IMR-90 (cell line): ENCODE measurements at regions not wholly inside any gene's neighbourhood (a gene's known extent, or its start where the extent isn't known, plus 50 kb on each side); places are given as distances from the start of the nearest gene placed in this dataset.

Source experiments
- ATAC-seq: fragments of 200-7000 bp; cut with Tn5 transposase; 2 replicates; pipeline ENCODE4 v1.9.1; 2020; ENCODE audit warnings: low read depth, mild to moderate bottlenecking, moderate library complexity
- BruUV-seq: library from RNA; stranded (reverse); fragments of 400-500 nt; replicated peaks from 2 replicates; lab custom pipeline; 2021; lab: Mats Ljungman, UMichigan
- CTCF ChIA-PET: fragments of 300-600 bp; formaldehyde crosslinking; extraction: SDS; loops from one replicate; lab custom pipeline; 2021; ENCODE audit warnings: antibody characterized with exemption; lab: Yijun Ruan, JAX
- POLR2A ChIA-PET: fragments of 300-600 bp; sonication (Branson Sonifier 250); formaldehyde crosslinking; loops from one replicate; lab custom pipeline; 2022; ENCODE audit warnings: antibody characterized with exemption; ENCODE audit not compliant: unreplicated experiment; lab: Charles Lee
- DNase-seq: peaks from one replicate; pipeline ENCODE4 v3.0.0; 2013
- H2AFZ ChIP-seq: replicated peaks from 2 replicates; pipeline ENCODE3; 2013; ENCODE audit warnings: low read length, mild to moderate bottlenecking; ENCODE audit not compliant: poor library complexity
- H2AK5ac ChIP-seq: 2 replicates; pipeline ENCODE4 v1.6.1; 2013; ENCODE audit warnings: low read depth, low read length, inconsistent platforms
- H2AK9ac ChIP-seq: replicated peaks from 2 replicates; pipeline ENCODE3; 2013; ENCODE audit warnings: mild to moderate bottlenecking, low read depth, low read length, moderate library complexity; ENCODE audit not compliant: poor library complexity
- H2BK120ac ChIP-seq: 2 replicates; pipeline ENCODE4 v1.6.1; 2013; ENCODE audit warnings: low read depth, low read length, inconsistent platforms
- H2BK15ac ChIP-seq: 3 replicates; pipeline ENCODE4 v1.6.1; 2013; ENCODE audit warnings: low read depth, low read length, inconsistent platforms
- H2BK20ac ChIP-seq: 2 replicates; pipeline ENCODE4 v1.6.1; 2013; ENCODE audit warnings: low read depth, mild to moderate bottlenecking, inconsistent platforms, low read length, moderate library complexity
- H2BK5ac ChIP-seq: 2 replicates; pipeline ENCODE4 v1.6.1; 2013; ENCODE audit warnings: mild to moderate bottlenecking, low read depth, low read length, inconsistent platforms; ENCODE audit not compliant: poor library complexity, severe bottlenecking
- H3K14ac ChIP-seq: replicated peaks from 2 replicates; pipeline ENCODE4 v1.6.1; 2013; ENCODE audit warnings: low read depth, low read length, inconsistent platforms
- H3K18ac ChIP-seq: 2 replicates; pipeline ENCODE4 v1.6.1; 2013; ENCODE audit warnings: low read depth, low read length, control low read depth
- H3K23ac ChIP-seq: 2 replicates; pipeline ENCODE4 v1.6.1; 2013; ENCODE audit warnings: low read depth, low read length, inconsistent platforms
- H3K27ac ChIP-seq: 2 replicates; pipeline ENCODE4 v1.5.1; 2013; ENCODE audit warnings: mild to moderate bottlenecking, control low read depth, low read length; ENCODE audit not compliant: insufficient read depth
- H3K27me3 ChIP-seq: 2 replicates; pipeline ENCODE4 v1.6.1; 2013; ENCODE audit warnings: low read length; ENCODE audit not compliant: control insufficient read depth, insufficient read depth
- H3K36me3 ChIP-seq: 2 replicates; pipeline ENCODE4 v1.6.1; 2013; ENCODE audit warnings: low read length, mixed read lengths; ENCODE audit not compliant: control insufficient read depth, insufficient read depth
- H3K4ac ChIP-seq: 2 replicates; pipeline ENCODE4 v1.6.1; 2013; ENCODE audit warnings: low read depth, low read length, inconsistent platforms
- H3K4me1 ChIP-seq: 2 replicates; pipeline ENCODE4 v1.6.1; 2013; ENCODE audit warnings: low read length, mixed read lengths; ENCODE audit not compliant: control insufficient read depth, insufficient read depth
- H3K4me2 ChIP-seq: 2 replicates; pipeline ENCODE4 v1.6.1; 2013; ENCODE audit warnings: low read depth, mild to moderate bottlenecking, control low read depth, low read length, moderate library complexity
- H3K4me3 ChIP-seq: 2 replicates; pipeline ENCODE4 v1.5.1; 2013; ENCODE audit warnings: low read depth, mild to moderate bottlenecking, control low read depth, low read length, moderate library complexity; ENCODE audit not compliant: insufficient read depth
- H3K56ac ChIP-seq: 2 replicates; pipeline ENCODE4 v1.6.1; 2013; ENCODE audit warnings: low read length, inconsistent platforms; ENCODE audit not compliant: insufficient read depth; ENCODE audit errors: extremely low read depth
- H3K79me1 ChIP-seq, 2 experiments: 2 replicates each; pipeline ENCODE4 v1.6.1; 2013; ENCODE audit warnings: low read length in 2 of 2, inconsistent platforms in 1 of 2, low read depth in 1 of 2
- H3K9ac ChIP-seq: 2 replicates; pipeline ENCODE4 v1.6.1; 2013; ENCODE audit warnings: low read depth, low read length, control low read depth
- H3K9me1 ChIP-seq: 2 replicates; pipeline ENCODE4 v1.6.1; 2013; ENCODE audit warnings: low read length, inconsistent platforms; ENCODE audit not compliant: insufficient read depth
- H3K9me3 ChIP-seq: 2 replicates; pipeline ENCODE4 v1.6.1; 2013; ENCODE audit warnings: low read length; ENCODE audit not compliant: control insufficient read depth, insufficient read depth
- H4K20me1 ChIP-seq: 2 replicates; pipeline ENCODE4 v1.6.1; 2013; ENCODE audit warnings: low read length, inconsistent platforms; ENCODE audit not compliant: insufficient read depth
- H4K5ac ChIP-seq: 2 replicates; pipeline ENCODE4 v1.6.1; 2013; ENCODE audit warnings: mild to moderate bottlenecking, low read depth, low read length, control low read depth
- H4K8ac ChIP-seq, 2 experiments: 2 replicates each; pipeline ENCODE4 v1.6.1; 2013; ENCODE audit warnings: low read depth in 2 of 2, low read length in 2 of 2, control low read depth in 1 of 2, inconsistent platforms in 1 of 2
- H4K91ac ChIP-seq: 2 replicates; pipeline ENCODE4 v1.6.1; 2013; ENCODE audit warnings: low read depth, low read length, inconsistent platforms; ENCODE audit not compliant: insufficient read depth
- BHLHE40 ChIP-seq: fragments of 150-350 bp; IDR thresholded peaks from 2 replicates; pipeline ENCODE4 v1.6.1; 2016; ENCODE audit warnings: mild to moderate bottlenecking, low read depth, low read length
- MAZ ChIP-seq: IDR thresholded peaks from 2 replicates; pipeline ENCODE4 v1.6.1; 2012; ENCODE audit warnings: low read depth, mild to moderate bottlenecking, low read length, improper control_type of control experiment, moderate library complexity, borderline replicate concordance
- MXI1 ChIP-seq: IDR thresholded peaks from 2 replicates; pipeline ENCODE4 v1.6.1; 2012; ENCODE audit warnings: low read depth, mild to moderate bottlenecking, low read length, moderate library complexity, borderline replicate concordance
- POLR2A ChIP-seq: IDR thresholded peaks from 2 replicates; pipeline ENCODE4 v1.6.1; 2012; ENCODE audit warnings: mild to moderate bottlenecking, low read depth, low read length
- RAD21 ChIP-seq: IDR thresholded peaks from 2 replicates; pipeline ENCODE4 v1.6.1; 2012; ENCODE audit warnings: low read length, improper control_type of control experiment
- SMC3 ChIP-seq: fragments of 150-350 bp; IDR thresholded peaks from 2 replicates; pipeline ENCODE4 v1.6.1; 2016; ENCODE audit warnings: low read depth, mild to moderate bottlenecking, antibody characterized with exemption, low read length, moderate library complexity
- WGBS, 2 experiments: methylation state at CpG; one replicate each; pipeline versions ENCODE4 v1.1.5 to v1.1.7; 2013; ENCODE audit warnings: missing lambda C conversion rate in 2 of 2; ENCODE audit not compliant: insufficient read length in 1 of 2; ENCODE audit errors: extremely low coverage in 2 of 2; 5-methylcytosine and 5-hydroxymethylcytosine counted together
- dilution Hi-C: fragments of 300-500 bp; cut with HindIII; formaldehyde crosslinking; loops from one replicate; pipeline ENCODE4 v1.14.3; 2018; ENCODE audit warnings: low sequenced_read_pairs; ENCODE audit not compliant: unreplicated experiment
- in situ Hi-C: fragments of 300-500 bp; cut with MboI; formaldehyde crosslinking; loops from 3 replicates; pipeline ENCODE4 v1.14.3; 2019; ENCODE audit warnings: low sequenced_read_pairs, inconsistent platforms, mixed read lengths
- intact Hi-C: fragments of 100-400 bp; cut with micrococcal nuclease; formaldehyde crosslinking; loops from 2 replicates; pipeline ENCODE4 v1.10.0; 2022

DNA sequence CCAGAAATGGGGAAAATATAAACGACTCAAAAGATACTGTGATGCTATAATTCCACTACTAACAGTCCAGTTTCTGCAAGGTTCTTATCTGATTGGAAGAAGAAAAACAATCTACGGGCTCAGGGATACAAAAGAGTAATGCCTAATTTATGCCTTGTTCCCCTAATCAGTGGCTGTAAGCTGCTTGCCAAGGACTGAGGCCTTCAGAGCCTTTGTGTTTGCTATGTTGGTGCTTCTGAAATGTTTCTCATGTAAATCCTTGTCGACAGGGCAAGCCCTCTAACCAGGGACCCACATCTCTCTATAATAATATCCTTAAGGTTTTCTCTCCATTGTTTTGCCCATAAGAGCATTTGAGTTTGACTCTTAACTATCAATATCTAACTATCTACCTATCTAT lies 89.7 kb upstream of the CLDN10 start:
- in situ Hi-C loops (no loop called here), dilution Hi-C loops (no loop called here), intact Hi-C loops (no loop called here)
- Histone ChIP-seq H3K4me1 (no peaks in the 10 kb centered on the region), H3K56ac (no peak overlapping the region), H3K18ac (no peak overlapping the region), H3K4ac (no peak overlapping the region), H4K20me1 (no peaks in the 10 kb centered on the region), H2BK20ac (no peak overlapping the region), H3K79me1 (no peaks in the 10 kb centered on the region), H3K23ac (no peak overlapping the region), H3K9me3 (0 out of 2 replicates have a peak, but pooled peaks cover 3% of the 10 kb centered on the region), H2BK120ac (no peak overlapping the region), H4K5ac (no peak overlapping the region), H3K9me1 (no peaks in the 10 kb centered on the region), H3K14ac (no peak overlapping the region), H3K4me2 (no peak overlapping the region), H2AK5ac (no peak overlapping the region), H2AK9ac (no peak overlapping the region), H4K91ac (no peak overlapping the region), H3K4me3 (no peak overlapping the region), H2BK5ac (no peak overlapping the region), H3K36me3 (no peaks in the 10 kb centered on the region), H2BK15ac (no peak overlapping the region), H3K27ac (no peak overlapping the region), H3K27me3 (no peaks in the 10 kb centered on the region; the same call in none of the 2 replicates), H4K8ac (no peak overlapping the region), H2AFZ (no peak overlapping the region), H3K9ac (no peak overlapping the region)
- no peak for DNase-seq
- CTCF ChIA-PET: interaction anchor here (0.5 kb wide), 1 partner anchor 251 kb away, joined by 3 read pairs; no protein-coding TSS in a partner anchor
- TF ChIP-seq SMC3 (no peak), RAD21 (no peak), MAZ (no peak), BHLHE40 (no peak), MXI1 (no peak), POLR2A (no peak)
- ATAC-seq: no peak
- POLR2A ChIA-PET: no interaction called here
- no TSS peak for BruUV-seq
- WGBS, 2 experiments: no CpG with 5 or more reads among the region's 3 CpGs
